NCI-H2227 treated with DMSO at 0.1 percent for 48 hours (cell line): ENCODE measurements at regions not wholly inside any gene's neighbourhood (a gene's known extent, or its start where the extent isn't known, plus 50 kb on each side); places are given as distances from the start of the nearest gene placed in this dataset.
A peak's percentile ranks its signal among the peaks of the same experiment; 100 is the strongest.

Source experiments
- DNase-seq: peaks from one replicate; lab custom pipeline; 2025; lab: John Stamatoyannopoulos, UW

DNA sequence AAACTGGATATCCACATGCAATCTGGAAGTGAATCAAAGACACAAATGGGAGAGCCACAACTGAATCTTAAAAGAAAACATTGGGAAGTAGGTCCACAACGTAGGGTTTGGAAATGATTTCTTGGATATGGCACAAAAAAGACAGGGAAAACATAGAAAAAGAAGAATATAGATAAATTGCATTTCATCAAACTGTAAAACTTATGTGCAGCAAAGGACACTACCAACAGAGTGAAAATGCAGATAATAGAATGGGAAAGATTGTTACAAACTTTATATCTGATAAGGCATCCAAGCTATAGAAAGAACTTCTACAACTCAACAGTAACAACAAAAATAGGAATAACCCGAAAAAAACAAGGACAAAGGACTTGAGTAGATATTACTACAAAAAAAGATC lies 89.6 kb downstream of the ZNF280B start:
- no peak for DNase-seq

DNA sequence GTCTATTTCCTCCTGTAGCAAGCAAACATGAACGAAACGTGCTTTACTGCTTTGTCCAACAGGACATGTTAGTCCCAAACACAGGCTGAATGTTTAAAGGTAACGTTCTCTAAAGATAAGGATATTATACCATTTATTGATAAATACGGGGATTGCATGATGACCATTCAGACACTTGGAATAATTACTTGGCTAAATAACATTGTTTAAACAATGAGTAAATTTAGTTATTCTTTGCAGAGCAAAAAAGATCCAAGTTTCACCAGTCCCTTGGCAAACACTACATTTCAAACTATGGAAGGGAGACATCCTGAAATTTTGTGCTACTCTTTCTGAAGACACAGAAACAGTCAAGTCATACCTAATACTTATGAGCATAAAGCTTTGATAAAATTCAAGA lies 88.0 kb downstream of the ZNF280B start:
- DNase-seq: no peak

- no peak for DNase-seq
Measured at GRCh38 chr22:22421392-22421791, 87.2 kb downstream of the ZNF280B start.

GRCh38 chr22:22422629-22423112 lies 85.9 kb downstream of the ZNF280B start:
- peak; percentile 3 for DNase-seq

DNA sequence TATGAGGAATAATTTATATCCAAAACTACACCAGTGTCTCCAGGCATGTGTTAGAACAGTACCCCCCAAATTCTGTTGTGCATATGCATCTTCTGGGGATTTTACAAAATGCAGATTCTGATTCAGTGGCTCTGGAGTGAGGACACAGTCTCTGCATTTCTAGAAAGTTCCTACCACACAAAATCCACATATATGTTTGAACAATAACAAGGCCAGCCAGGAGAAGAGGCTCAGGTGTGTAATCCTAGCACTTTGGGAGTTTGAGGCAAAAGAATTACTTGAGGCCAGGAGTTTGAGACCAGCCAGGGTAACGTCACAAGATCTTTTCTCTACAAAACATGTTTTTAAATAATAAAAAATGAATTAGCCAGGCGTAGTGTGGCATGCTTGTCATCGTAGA lies 84.9 kb downstream of the ZNF280B start:
- DNase-seq: no peak

DNA sequence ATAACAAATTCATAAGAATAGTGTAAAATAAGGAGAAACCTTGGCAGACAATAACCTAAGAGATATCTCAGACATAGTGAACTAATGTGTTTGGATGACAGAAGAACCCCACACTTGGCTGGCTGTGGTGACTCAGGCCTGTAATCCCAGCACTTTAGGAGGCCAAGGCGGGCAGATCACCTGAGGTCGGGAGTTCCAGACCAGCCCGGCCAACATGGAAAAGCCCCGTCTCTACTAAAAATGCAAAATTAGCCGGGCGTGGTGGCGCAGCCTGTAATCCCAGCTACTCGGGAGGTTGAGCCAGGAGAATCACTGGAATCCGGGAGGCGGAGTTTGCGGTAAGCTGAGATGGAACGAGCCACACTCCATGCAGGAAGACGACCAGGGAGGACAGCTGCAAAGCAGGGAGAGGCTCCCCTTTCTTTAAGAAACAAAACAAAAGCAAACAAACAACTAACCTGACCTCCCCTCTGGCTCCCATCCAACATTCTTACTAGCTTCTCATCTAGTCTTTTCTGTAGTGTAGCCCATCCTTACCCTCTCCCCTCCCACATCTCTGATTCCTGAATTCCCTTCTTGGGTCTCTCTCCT lies 84.2 kb downstream of the ZNF280B start:
- no peak for DNase-seq

DNA sequence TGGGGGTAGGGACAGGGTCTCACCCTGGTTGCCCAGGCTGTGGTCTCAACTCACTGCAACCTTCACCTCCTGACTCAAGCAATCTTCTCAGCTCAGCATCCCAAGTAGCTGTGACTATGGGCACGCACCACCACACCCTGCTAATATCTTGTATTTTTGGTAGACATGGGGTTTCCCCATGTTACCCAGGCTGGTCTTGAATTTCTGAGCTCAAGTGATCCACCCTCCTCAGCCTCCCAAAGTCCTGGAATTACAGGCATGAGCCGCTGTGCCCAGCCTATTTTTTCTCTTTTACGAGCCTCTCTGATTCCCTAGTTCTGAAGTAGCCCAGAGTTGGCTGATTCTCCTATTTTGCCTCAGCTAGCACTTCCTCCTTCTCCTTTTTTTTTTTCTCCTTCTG lies 83.6 kb downstream of the ZNF280B start:
- no peak for DNase-seq

GRCh38 chr22:22425356-22425755 lies 83.2 kb downstream of the ZNF280B start:
- no peak for DNase-seq

- DNase-seq: no peak
Measured at GRCh38 chr22:22425783-22426624, 82.5 kb downstream of the ZNF280B start.

- DNase-seq: no peak
Measured at GRCh38 chr22:22427542-22428065, 80.9 kb downstream of the ZNF280B start.

DNA sequence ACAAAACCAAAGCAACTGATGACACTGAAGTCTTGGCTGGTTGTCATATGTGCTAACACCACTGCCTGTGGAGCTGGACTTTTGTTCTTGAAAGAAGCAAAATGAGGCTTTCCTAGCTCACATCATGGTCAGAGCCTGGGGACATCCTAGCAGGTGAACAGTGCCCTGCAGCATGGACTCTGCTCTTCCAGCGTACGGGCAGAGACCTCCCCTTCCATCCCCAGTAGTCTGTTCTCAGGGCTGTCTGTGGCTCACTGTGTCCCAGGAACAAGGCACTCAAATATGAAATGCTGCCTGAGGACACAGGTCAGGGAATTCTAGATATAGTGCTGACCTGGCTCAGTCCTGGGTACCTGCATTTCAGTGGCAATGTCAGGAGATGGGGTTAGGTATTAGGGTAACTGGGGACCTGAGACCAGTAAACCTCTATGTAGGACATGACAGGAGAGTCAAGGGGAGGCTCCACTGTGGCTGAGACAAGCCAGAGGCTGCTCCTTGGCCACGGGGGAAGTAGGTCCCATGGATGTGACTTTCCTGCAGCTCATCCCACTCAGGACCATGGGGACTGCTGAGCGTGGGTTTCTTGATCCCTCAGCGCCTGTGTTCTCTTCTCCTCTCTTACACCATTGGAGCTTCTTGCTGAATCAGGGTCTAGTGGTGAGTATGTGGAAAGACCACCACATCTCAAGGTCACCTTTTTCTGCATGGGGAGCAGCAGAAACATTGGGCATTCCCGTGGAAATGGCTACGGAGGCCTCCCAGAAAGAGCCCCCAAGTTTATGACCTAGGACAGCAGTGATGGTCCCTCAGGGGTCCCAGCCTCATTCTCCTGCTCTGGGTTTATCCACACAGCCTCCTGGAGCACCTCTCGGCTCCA lies 80.1 kb downstream of the ZNF280B start:
- no peak for DNase-seq

- no peak for DNase-seq
Measured at GRCh38 chr22:22429369-22430108, 79.0 kb downstream of the ZNF280B start.

DNA sequence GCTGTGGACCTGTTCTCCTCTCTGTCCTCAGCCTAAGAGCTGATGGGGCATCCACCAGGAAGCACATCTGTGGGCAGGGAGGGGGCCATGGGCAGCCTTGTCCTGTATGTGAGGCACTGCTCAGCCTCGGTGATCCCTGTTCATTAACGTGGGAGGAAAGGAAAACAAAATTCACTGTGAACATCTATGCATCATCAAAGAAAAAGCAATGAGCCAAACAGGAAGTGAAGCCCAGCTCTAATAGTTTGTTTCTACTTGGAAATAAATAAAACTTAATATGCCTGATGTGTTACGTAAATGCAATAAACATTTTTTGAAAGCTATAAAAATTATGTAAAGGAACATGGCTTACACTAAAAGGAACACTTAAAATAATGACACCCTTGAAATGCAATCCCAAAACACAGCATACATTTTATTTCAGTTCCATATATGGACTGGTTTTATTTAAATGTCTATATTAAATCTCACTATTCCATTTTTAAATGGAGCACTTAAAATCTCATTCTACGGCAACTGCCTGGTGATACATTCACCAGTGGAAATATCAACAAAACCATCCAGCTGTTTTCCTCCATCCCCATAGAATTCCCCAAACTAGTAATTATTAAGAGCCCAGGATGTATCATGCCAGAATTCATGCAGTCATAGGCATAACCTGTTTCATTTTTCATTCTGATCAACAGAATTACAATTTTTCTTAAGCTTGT lies 78.3 kb downstream of the ZNF280B start:
- no peak for DNase-seq

DNA sequence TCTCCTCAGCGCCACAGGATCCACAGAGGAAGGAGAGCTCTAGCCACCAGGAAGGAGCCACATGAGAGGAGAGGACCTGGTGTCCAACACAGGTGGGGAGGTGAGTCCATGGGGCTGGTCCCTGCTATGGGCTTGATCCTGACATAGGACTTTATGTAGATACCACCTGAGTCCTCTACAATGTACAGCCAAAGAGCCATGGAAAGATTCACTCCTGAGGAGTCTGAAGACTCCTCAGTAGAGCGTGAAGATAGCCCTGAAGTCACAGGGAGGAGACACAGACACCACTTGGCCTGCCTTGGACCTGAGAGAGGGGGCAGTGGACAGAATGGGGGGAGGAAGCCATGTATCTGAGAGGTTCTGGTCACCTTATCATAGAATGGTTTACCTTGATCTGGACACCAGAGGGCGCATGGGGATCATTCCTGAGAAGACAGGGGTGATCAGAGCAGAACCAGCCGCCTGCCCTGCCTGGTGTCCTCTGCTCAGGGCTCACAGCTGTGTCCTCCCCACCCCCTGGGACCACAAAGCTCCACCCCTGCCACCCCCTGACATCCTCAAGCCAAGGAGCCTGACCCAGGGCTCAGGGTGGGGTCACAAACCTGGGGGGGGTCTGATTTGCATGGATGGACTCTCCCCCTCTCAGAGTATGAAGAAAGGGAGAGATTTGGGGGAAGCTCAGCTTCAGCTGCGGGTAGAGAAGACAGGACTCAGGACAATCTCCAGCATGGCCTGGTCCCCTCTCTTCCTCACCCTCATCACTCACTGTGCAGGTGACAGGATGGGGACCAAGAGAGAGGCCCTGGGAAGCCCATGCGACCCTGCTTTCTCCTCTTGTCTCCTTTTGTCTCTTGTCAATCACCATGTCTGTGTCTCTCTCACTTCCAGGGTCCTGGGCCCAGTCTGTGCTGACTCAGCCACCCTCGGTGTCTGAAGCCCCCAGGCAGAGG lies 77.0 kb downstream of the ZNF280B start:
- DNase-seq: peak; percentile 1

GRCh38 chr22:22432479-22432878 lies 76.1 kb downstream of the ZNF280B start:
- no peak for DNase-seq

- no peak for DNase-seq
Measured at GRCh38 chr22:22432937-22433336, 75.6 kb downstream of the ZNF280B start.

DNA sequence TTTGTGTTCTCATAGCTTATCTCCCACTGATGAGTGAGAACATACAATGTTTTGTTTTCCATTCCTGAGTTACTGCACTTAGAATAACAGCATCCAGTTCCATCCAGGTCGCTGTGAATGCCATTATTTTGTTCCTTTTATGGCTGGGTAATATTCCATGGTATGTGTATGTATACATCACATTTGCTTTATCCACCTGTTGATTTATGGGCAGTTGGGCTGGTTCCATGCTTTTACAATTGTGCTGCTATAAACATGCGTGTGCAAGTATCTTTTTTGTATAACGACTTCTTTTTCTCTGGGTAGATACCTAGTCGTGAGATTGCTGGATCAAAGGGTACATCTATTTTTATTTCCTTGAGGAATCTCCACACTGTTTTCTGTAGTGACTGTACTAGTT lies 74.8 kb downstream of the ZNF280B start:
- no peak for DNase-seq
